BE2C (cell line): ENCODE measurements at regions not wholly inside any gene's neighbourhood (a gene's known extent, or its start where the extent isn't known, plus 50 kb on each side); places are given as distances from the start of the nearest gene placed in this dataset.
"Not testable (repeated sequence)": the region's sequence is repeated elsewhere in the genome, so short reads cannot be mapped to it uniquely, and the experiment has no call there.

Source experiments
- DNase-seq: peaks from one replicate; pipeline ENCODE4 v3.0.0-alpha.2; 2020
- H3K27me3 ChIP-seq: fragments of 250-450 bp; sonication (Bioruptor Pico); 2 replicates; pipeline ENCODE4 v1.5.1; 2020; ENCODE audit warnings: mild to moderate bottlenecking
- H3K36me3 ChIP-seq: fragments of 250-450 bp; sonication (Bioruptor Pico); 2 replicates; pipeline ENCODE4 v1.5.1; 2020; ENCODE audit warnings: mild to moderate bottlenecking
- H3K4me1 ChIP-seq: fragments of 250-450 bp; sonication (Bioruptor Pico); 2 replicates; pipeline ENCODE4 v1.5.1; 2020
- H3K4me3 ChIP-seq: 2 replicates; pipeline ENCODE4 v1.5.1; 2011; ENCODE audit warnings: low read depth, low read length
- H3K9me3 ChIP-seq: fragments of 250-450 bp; sonication (Bioruptor Pico); 2 replicates; pipeline ENCODE4 v1.5.1; 2020
- CTCF ChIP-seq: IDR thresholded peaks from 2 replicates; pipeline ENCODE4 v1.5.1; 2012; ENCODE audit warnings: mild to moderate bottlenecking, low read depth, low read length

DNA sequence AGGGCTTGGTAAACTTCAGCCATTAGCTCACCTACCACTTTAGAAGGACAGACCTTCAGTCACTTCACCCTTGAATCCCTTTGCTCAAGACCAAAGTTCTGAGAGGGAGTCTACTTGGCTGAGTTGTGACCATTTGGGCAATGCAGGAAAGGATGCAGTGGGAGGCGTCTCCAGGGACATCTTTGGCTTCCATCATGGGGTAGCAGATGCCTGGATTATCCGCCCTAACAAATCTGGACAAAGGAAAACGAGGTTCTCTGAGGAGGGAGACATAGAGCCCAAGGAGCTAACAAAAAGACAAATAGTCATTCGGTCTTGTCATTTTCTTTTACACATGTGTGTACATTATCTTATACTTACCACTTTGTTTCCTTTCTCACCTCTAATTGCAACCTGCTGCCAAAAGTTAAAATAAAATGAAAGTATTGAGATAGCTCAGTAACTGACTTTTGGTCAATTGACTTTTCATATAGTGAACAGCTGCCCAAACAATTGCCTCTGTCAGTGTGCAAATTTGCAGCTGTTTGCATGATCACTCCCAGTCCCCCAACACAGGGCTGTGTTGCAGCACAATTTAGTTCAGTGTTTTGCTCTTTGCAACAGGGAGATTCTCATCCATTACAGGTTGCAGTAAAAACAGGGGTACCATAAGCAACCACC, 108.9 kb upstream of the EEF2KMT start:
- Histone ChIP-seq H3K9me3 (no peaks in the 10 kb centered on the region), H3K27me3 (no peaks in the 10 kb centered on the region), H3K4me3 (no peak overlapping the region), H3K36me3 (no peaks in the 10 kb centered on the region), H3K4me1 (no peaks in the 10 kb centered on the region)
- no peak for DNase-seq
- TF ChIP-seq CTCF: no peak

GRCh38 chr16:5205361-5206040, 107.9 kb upstream of the EEF2KMT start:
- no peak for DNase-seq
- H3K9me3 ChIP-seq: no peaks in the 10 kb centered on the region
- TF ChIP-seq CTCF: no peak
- no peaks in the 10 kb centered on the region for H3K27me3 ChIP-seq
- H3K4me1 ChIP-seq: no peaks in the 10 kb centered on the region
- no peaks in the 10 kb centered on the region for H3K36me3 ChIP-seq
- H3K4me3 ChIP-seq: no peak overlapping the region

GRCh38 chr16:5203675-5204074, 106.1 kb upstream of the EEF2KMT start:
- DNase-seq, H3K36me3 ChIP-seq, H3K4me1 ChIP-seq, H3K9me3 ChIP-seq, H3K4me3 ChIP-seq, H3K27me3 ChIP-seq: not testable (repeated sequence)

DNA sequence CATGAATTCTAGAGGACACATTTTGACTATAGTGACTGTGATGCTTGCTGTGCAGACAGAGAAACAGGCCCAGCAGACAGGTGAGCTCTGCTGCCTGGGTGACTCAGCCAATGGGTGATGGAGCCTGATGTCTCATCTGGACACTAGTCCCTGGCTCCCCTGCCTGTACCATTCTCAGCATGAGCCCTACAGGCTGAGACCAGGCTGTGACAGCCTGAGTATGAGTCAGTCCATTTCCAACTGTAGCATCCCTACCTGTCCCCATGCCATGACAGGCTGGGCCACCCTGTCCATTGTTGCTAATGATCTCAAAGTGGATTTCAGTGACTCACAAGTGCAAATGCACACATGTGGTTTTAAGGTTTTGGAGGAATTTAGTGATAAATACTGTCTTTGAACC, 102.5 kb upstream of the EEF2KMT start:
- Histone ChIP-seq H3K9me3 (no peaks in the 10 kb centered on the region), H3K4me1 (no peaks in the 10 kb centered on the region), H3K27me3 (no peaks in the 10 kb centered on the region; the same call in 1 of the 2 replicates), H3K4me3 (no peak overlapping the region), H3K36me3 (no peaks in the 10 kb centered on the region)
- no peak for TF ChIP-seq CTCF
- DNase-seq: no peak

DNA sequence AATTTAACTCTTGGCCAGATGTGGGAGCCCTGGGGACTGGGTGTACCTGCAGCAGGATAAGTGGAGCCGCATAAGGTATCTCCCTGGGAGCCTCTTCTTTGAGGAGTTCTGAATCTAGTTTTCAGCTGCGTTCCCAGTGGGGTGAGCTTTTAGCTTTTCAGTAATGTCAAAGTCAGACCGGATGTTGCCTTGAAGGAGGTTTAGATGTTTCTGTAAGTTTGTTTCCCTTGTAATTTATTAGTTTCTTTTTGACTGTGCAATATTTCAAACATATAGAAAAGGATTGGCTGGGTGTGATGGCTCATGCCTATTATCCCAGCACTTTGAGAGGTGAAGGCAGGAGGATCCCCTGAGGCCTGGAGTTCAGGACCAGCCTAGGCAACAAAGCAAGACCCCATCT, 98.6 kb upstream of the EEF2KMT start:
- Histone ChIP-seq H3K4me3 (no peak overlapping the region), H3K4me1 (no peaks in the 10 kb centered on the region), H3K36me3 (no peaks in the 10 kb centered on the region), H3K27me3 (peaks cover 8% of the 10 kb centered on the region), H3K9me3 (no peaks in the 10 kb centered on the region)
- no peak for TF ChIP-seq CTCF
- no peak for DNase-seq

- H3K9me3 ChIP-seq: no peaks in the 10 kb centered on the region
- TF ChIP-seq CTCF: no peak
- DNase-seq: no peak
Observed at GRCh38 chr16:5193861-5194260, 96.3 kb upstream of the EEF2KMT start.

More at GRCh38 chr16:5193861-5194260, 96.3 kb upstream of the EEF2KMT start:
- Histone ChIP-seq H3K4me3 (no peak overlapping the region), H3K27me3 (peaks cover 8% of the 10 kb centered on the region), H3K36me3 (no peaks in the 10 kb centered on the region), H3K4me1 (no peaks in the 10 kb centered on the region)
